ENCODE measurements at regions not wholly inside any gene's neighbourhood (a gene's known extent, or its start where the extent isn't known, plus 50 kb on each side); places are given as distances from the start of the nearest gene placed in this dataset.

DNA sequence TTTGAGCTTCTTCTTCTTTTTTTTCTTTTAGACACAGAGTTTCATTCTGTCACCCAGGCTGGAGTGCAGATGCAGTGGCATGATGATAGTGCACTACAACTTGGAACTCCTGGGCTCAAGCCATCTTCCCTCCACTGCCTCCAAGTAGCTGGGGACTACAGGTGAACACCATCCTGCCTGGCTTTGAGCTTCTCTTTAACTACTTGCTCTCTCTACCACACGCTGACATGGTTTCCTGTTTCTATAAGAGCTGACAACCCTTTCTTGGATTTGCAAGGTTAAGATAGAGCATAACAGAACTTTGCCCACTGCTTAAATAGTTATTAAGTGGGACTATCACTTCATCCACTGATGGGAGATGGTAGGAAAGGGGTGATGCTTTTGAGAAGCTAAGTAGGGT lies 82.4 kb upstream of the SLC38A2 start:
- TF ChIP-seq CTCF (IDR thresholded peaks at IDR 0.05) = no peak
- TF ChIP-seq POLR2A (IDR thresholded peaks at IDR 0.05) = no peak

All from heart left ventricle (tissue), 13 donors.